GM21367 (cell line): ENCODE measurements at regions not wholly inside any gene's neighbourhood (a gene's known extent, or its start where the extent isn't known, plus 50 kb on each side); places are given as distances from the start of the nearest gene placed in this dataset.

ENCODE experiments used
- ATAC-seq: cut with Tn5 transposase; IDR thresholded peaks from one replicate; pipeline ENCODE4 v1.9.1; 2021; ENCODE audit not compliant: unreplicated experiment

- no peak for ATAC-seq
Observed at GRCh38 chr17:74072340-74072739, 131.1 kb upstream of the RPL38 start.

DNA sequence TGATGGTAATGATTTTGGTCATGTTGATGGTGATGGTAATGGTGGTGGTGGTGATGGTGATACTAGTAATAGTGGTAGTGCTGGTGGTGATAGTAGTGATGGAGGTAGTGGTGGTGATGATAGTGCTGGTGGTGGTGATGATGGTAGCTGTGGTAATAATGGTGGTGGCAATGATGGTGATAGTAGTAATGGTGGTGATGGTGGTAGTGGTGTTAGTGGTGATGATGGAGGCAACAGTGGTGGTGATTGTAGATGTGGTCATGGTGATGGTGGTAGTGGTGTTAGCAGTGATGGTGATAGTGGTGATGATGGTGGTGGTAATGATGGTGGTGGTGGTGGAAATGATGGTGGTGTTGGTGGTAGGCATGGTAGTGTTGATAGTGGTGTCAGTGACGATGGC lies 127.0 kb upstream of the RPL38 start:
- ATAC-seq: no peak

DNA sequence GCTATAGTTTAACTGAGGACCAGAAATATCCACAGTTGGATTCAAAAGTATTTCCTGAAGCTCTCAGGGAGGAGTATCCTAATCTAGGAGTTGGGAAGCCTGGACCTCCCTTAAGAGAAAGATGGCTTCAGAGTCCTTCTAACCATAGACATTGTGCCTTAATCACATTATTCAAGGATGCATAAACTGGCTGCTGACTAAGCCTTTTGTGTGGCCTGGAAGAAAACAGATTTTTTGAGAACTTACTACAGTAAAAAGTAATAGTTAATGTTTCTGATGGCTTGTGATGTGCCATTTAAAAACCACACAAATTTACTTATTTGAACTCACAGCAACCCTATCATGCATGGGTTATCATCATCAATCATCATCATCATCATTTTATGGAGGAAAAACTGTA lies 126.2 kb upstream of the RPL38 start:
- ATAC-seq: no peak

- ATAC-seq: no peak
Observed at GRCh38 chr17:74078363-74078941, 125.0 kb upstream of the RPL38 start.

GRCh38 chr17:74079537-74080300 lies 123.8 kb upstream of the RPL38 start:
- no peak for ATAC-seq

DNA sequence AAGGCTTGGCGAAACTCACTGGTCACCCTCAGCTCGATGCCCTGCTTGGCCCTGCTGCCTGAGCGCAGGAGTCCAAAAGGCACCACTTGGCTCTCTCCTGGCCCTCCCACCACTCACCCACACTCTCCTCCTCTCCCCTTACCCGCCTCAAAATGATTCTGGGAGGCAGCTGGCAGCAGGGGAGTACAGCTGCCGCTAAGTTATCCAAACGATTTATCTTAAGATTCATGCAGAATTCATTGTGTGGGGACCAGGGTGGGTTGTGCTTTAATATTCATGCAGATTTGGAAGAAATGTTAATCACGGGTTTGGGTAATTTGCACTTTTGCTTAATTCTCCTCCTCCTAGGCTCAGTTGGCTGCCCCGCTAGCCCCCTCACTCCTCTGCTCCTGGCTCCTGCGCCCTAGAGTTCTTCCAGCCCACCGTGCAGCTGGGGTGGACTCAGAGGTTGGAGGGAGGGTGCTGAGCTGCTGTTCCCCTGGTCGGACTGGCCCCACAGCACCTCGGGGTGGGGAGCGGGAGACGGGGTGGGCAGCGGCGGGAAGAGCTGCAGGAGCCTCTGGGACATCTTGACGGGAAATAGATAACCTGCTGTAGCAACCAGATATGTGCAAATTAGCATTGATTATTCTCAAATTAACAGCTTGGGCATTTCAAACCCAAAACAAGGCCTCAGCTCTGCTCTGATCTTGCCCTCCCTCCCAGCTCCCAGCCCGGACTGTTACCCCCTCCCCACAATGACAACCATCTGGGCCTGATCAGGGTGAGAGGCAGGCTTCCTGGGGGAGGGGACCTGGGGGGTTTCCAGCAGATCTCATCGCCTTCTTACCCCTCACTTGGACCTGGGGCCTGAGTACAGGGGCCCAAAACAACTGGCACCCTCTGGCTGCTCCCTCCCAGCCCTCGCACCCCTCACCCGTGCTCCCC lies 122.6 kb upstream of the RPL38 start:
- ATAC-seq: no peak

GRCh38 chr17:74082886-74083285 lies 120.6 kb upstream of the RPL38 start:
- no peak for ATAC-seq

DNA sequence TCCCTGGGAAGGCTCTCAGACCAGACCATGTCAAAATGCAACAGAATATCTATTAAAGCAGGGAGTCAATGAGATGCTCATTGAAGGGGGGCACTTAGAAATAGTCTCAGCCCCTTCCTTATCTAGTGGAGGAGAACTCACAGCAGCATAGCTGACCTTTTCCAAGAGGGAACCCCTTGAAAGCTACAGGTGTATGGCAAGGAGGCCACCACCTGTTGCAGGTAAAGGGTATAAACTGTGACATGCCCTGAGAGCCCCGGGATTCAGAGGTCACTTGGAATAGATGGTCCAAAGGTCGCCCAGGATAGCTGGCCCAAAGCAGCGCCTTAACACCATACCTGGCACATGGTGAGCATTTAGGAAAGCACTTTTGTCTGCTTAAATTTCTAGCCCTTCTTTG lies 120.2 kb upstream of the RPL38 start:
- ATAC-seq: no peak

GRCh38 chr17:74085434-74085833 lies 118.0 kb upstream of the RPL38 start:
- no peak for ATAC-seq

GRCh38 chr17:74087002-74087585 lies 116.4 kb upstream of the RPL38 start:
- ATAC-seq: no peak

DNA sequence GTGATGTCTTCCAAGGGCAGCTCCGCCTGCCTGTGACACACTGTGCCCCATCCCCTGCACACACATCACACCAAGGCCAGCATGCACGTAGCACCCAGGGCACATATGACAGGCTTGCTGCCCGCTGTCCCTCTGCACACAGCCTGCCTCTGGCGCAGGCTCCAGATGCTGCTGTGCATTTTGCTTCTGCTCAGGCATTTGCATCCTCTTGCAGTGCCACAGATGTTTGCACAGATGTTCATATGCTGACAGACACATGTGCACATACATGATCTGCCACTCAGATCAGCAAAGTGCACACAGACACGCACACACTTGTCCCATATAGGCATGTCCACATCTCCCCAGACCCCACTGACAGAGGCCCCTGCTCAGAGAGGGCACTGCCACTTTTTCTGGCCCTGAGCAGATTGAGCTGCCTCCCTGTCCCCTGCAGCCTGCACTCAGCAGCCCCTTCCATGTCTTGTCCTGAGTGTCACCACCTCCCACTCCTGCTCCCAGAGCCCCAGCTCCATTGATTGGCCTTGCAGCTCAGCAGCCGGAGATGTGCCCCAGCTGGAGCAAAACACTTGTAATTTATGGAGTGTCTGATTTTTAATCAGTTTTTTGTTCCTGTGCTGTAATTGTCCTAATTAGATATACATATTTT lies 115.1 kb upstream of the RPL38 start:
- no peak for ATAC-seq

GRCh38 chr17:74088934-74089329 lies 114.5 kb upstream of the RPL38 start:
- ATAC-seq: no peak

- no peak for ATAC-seq
Observed at GRCh38 chr17:74089380-74089779, 114.1 kb upstream of the RPL38 start.

- no peak for ATAC-seq
Observed at GRCh38 chr17:74089869-74090464, 113.5 kb upstream of the RPL38 start.

GRCh38 chr17:74094651-74095050 lies 108.8 kb upstream of the RPL38 start:
- ATAC-seq: no peak

GRCh38 chr17:74096456-74096855 lies 107.0 kb upstream of the RPL38 start:
- no peak for ATAC-seq

DNA sequence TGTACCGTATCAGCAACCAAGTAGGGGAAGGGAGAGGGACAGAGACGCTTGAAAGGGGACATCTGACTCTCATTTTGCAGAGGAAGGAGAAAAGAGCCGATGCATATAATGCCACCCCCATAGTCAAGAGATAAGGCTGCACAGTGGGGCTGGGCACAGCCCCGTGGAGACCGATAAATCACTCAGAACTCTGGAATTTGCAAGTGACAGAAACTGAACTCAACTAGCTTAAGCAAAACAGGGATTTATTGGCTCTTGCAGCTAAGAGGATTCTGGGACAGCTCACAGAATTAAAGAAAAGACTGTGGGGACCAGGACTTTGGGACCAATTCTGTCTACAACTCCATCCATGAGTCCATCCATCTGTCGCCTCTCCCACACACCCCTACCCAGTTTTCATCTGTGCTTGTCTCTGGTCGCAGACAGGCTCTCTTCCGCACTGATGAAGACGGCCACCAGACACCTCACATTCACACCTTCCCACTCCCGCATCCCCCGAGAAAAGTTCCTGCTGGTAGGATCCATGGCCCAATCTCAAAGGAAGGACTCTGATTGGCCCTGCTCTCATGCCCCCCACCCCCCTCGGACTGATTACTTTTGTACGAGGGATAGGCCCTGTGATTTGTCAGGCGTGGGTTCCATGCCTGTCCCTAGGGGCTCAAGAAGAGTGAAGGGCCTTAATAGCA lies 105.9 kb upstream of the RPL38 start:
- no peak for ATAC-seq

GRCh38 chr17:74098136-74099024 lies 105.1 kb upstream of the RPL38 start:
- no peak for ATAC-seq
